HEK293T (cell line): ENCODE measurements at regions not wholly inside any gene's neighbourhood (a gene's known extent, or its start where the extent isn't known, plus 50 kb on each side); places are given as distances from the start of the nearest gene placed in this dataset.

ENCODE experiments used
- ARNT ChIP-seq: fragments of 450-650 bp; IDR thresholded peaks from 2 replicates; pipeline ENCODE4 v1.6.1; 2017; ENCODE audit warnings: mild to moderate bottlenecking
- BHLHE40 ChIP-seq: fragments of 450-650 bp; IDR thresholded peaks from 2 replicates; pipeline ENCODE4 v1.6.1; 2016; ENCODE audit warnings: mild to moderate bottlenecking, moderate library complexity, borderline replicate concordance
- FOXA1 ChIP-seq: fragments of 450-650 bp; IDR thresholded peaks from 2 replicates; pipeline ENCODE4 v1.6.1; 2016; ENCODE audit warnings: mild to moderate bottlenecking
- FOXK2 ChIP-seq: fragments of 450-650 bp; IDR thresholded peaks from 2 replicates; pipeline ENCODE4 v1.6.1; 2016; ENCODE audit warnings: mild to moderate bottlenecking
- LEF1 ChIP-seq: fragments of 450-650 bp; IDR thresholded peaks from 2 replicates; pipeline ENCODE4 v1.6.1; 2017; ENCODE audit warnings: mild to moderate bottlenecking, borderline replicate concordance
- SP1 ChIP-seq: fragments of 450-650 bp; IDR thresholded peaks from 2 replicates; pipeline ENCODE4 v1.6.1; 2017
- SUZ12 ChIP-seq: fragments of 450-650 bp; IDR thresholded peaks from 2 replicates; pipeline ENCODE4 v1.6.1; 2016; ENCODE audit warnings: mild to moderate bottlenecking
- TARDBP ChIP-seq: fragments of 450-650 bp; IDR thresholded peaks from 2 replicates; pipeline ENCODE4 v1.6.1; 2016
- TF ChIP-seq, protein P1 (sequence below): fragments of 450-650 bp; IDR thresholded peaks from 2 replicates; pipeline ENCODE4 v1.6.1; 2016

- TF ChIP-seq, protein P1, sequence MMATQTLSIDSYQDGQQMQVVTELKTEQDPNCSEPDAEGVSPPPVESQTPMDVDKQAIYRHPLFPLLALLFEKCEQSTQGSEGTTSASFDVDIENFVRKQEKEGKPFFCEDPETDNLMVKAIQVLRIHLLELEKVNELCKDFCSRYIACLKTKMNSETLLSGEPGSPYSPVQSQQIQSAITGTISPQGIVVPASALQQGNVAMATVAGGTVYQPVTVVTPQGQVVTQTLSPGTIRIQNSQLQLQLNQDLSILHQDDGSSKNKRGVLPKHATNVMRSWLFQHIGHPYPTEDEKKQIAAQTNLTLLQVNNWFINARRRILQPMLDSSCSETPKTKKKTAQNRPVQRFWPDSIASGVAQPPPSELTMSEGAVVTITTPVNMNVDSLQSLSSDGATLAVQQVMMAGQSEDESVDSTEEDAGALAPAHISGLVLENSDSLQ: no peak
- TF ChIP-seq TARDBP (no peak), SP1 (no peak), FOXA1 (no peak), BHLHE40 (no peak), SUZ12 (no peak), LEF1 (no peak), FOXK2 (no peak), ARNT (no peak)
These were observed 392.3 kb upstream of the ZNF717 start for GRCh38 chr3:76177610-76178009.
